C4-2B (cell line): ENCODE measurements at regions not wholly inside any gene's neighbourhood (a gene's known extent, or its start where the extent isn't known, plus 50 kb on each side); places are given as distances from the start of the nearest gene placed in this dataset.

Source experiments
- CTCF ChIP-seq: fragments of 450-650 bp; conservative IDR thresholded peaks from 2 replicates; pipeline ENCODE4 v1.5.1; 2017; ENCODE audit warnings: mild to moderate bottlenecking
- ZFX ChIP-seq: fragments of 450-650 bp; IDR thresholded peaks from 2 replicates; pipeline ENCODE4 v1.6.1; 2017

DNA sequence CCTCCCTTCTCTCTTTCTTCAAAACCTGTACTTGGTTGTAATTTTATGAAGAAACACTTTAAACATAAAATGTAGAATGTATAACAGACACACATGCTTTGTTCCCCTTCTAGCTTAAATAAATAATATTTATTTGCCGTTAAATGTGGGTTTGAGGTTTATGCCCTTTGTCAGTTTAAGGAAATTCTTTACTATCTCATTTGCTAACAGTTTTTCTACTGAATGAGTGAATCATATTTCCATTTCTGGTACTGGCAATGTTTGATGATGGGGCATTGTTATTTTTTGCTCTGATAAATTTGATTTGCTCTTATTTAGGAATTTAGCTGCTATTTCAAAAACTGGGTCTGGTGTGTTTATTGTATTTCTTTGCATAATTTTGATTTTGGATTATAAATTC is 555.6 kb downstream of the CCDC85A start:
- TF ChIP-seq CTCF (no peak), ZFX (no peak)
